ENCODE measurements at regions not wholly inside any gene's neighbourhood (a gene's known extent, or its start where the extent isn't known, plus 50 kb on each side); places are given as distances from the start of the nearest gene placed in this dataset.

DNA sequence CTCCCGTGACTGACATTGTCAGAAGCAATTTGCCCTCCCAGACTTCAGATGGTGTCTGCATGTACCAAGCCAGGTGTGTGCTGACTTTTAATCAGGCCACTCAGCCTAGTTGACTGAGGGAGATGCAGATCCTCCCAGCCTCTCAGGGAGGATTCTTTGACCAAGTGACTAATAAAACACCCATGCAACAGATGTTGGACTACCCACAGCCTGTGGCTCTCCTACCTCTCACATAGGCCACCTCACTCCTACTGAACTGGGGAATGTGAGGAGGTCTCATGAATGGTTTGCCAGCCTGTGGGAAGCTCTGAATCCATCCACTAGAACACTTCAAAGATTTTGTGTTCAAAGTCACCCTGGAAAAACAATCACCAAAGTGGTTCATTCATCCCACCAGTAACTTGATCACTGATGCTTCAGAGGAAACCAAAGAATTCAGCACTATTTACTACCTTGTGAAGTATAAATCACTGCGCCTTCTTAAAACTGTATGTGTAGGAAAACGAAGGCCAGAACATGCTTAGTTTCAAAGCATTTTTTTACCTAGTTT lies 80.1 kb downstream of the ESM1 start:
- Mint-ChIP-seq H3K27ac (peak overlapping the region in 1 of 7 donors; percentile 64), H3K27me3 (ENCODE audit: low read depth in 3 of 3) (peaks cover 6 to 18% (median 10%) of the 10 kb centered on the region in 3 donors), H3K4me1 (peaks cover 25% of the 10 kb centered on the region), H3K36me3 (no peaks in the 10 kb centered on the region), H3K4me3 (no peak overlapping the region), H3K9me3 (no peaks in the 10 kb centered on the region)
- Histone ChIP-seq H3K79me2 (ENCODE audit: insufficient read depth, low read length) (no peaks in the 10 kb centered on the region), H3K27me3 (ENCODE audit: control insufficient read depth in 2 of 2, insufficient read depth in 2 of 2, low read length in 2 of 2) (no peaks in the 10 kb centered on the region), H4K20me1 (ENCODE audit: insufficient read depth, low read length) (no peaks in the 10 kb centered on the region), H3K9ac (ENCODE audit: insufficient read depth, low read length, poor library complexity, severe bottlenecking) (no peak overlapping the region), H3K4me2 (replicated peaks; ENCODE audit: extremely low read depth, low read length, poor library complexity, severe bottlenecking) (no peak overlapping the region), H3K4me3 (replicated peaks in 1 of 3; ENCODE audit: low read depth in 2 of 3, low read length in 3 of 3) (no peak overlapping the region), H2AFZ (ENCODE audit: insufficient read depth, low read depth, low read length, poor library complexity, severe bottlenecking) (no peak overlapping the region), H3K36me3 (replicated peaks in 1 of 2; ENCODE audit: control insufficient read depth in 1 of 2, insufficient read depth in 2 of 2, low read length in 2 of 2) (no peaks in the 10 kb centered on the region), H3K9me3 (replicated peaks in 1 of 2; ENCODE audit: control insufficient read depth in 1 of 2, insufficient read depth in 1 of 2, low read length in 2 of 2) (no peaks in the 10 kb centered on the region), H3K27ac (ENCODE audit: low read depth in 1 of 2, low read length in 2 of 2) (no peak overlapping the region), H3K4me1 (ENCODE audit: control insufficient read depth in 1 of 2, insufficient read depth in 2 of 2, low read length in 2 of 2) (peaks cover 10 to 12% of the 10 kb centered on the region in 2 donors)
- DNase-seq, result no peak
- intact Hi-C loops (cut with micrococcal nuclease), result no loop called here
- 86% methylated on average over 1 of the region's 3 CpGs for WGBS (ENCODE audit: insufficient coverage)
- TF ChIP-seq, protein P1, sequence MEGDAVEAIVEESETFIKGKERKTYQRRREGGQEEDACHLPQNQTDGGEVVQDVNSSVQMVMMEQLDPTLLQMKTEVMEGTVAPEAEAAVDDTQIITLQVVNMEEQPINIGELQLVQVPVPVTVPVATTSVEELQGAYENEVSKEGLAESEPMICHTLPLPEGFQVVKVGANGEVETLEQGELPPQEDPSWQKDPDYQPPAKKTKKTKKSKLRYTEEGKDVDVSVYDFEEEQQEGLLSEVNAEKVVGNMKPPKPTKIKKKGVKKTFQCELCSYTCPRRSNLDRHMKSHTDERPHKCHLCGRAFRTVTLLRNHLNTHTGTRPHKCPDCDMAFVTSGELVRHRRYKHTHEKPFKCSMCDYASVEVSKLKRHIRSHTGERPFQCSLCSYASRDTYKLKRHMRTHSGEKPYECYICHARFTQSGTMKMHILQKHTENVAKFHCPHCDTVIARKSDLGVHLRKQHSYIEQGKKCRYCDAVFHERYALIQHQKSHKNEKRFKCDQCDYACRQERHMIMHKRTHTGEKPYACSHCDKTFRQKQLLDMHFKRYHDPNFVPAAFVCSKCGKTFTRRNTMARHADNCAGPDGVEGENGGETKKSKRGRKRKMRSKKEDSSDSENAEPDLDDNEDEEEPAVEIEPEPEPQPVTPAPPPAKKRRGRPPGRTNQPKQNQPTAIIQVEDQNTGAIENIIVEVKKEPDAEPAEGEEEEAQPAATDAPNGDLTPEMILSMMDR (IDR thresholded peaks at IDR 0.05), result no peak

DNA sequence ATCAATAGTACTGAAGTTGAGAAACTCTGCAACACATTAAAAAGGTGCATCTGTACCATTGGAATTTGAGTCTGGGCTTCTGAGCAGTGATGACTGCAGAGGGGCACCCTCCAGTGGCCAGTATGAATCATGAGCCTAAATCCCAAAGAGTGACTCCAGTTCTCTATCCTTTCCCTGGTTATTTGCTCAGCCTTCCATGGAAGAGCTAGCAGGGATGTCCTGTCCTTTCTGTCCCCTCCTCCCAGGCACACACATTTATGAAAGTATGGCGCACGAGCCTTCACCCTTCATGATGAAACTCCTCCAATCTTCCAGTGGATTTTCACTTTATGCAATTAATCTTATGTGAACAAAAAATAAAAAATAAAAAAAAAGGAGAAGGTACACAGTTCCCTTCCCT lies 81.0 kb downstream of the ESM1 start:
- no peaks in the 10 kb centered on the region for H3K36me3 ChIP-seq (replicated peaks in 1 of 2; ENCODE audit: control insufficient read depth in 1 of 2, insufficient read depth in 2 of 2, low read length in 2 of 2)
- H3K27ac ChIP-seq (ENCODE audit: low read depth in 1 of 2, low read length in 2 of 2), result no peak overlapping the region
- H3K9ac ChIP-seq (ENCODE audit: insufficient read depth, low read length, poor library complexity, severe bottlenecking), result no peak overlapping the region
- no peaks in the 10 kb centered on the region for H3K9me3 Mint-ChIP-seq
- TF ChIP-seq, protein P1 (IDR thresholded peaks at IDR 0.05), result no peak
- H3K27ac Mint-ChIP-seq, result no peak overlapping the region
- intact Hi-C loops (cut with micrococcal nuclease), result no loop called here
- H4K20me1 ChIP-seq (ENCODE audit: insufficient read depth, low read length), result no peaks in the 10 kb centered on the region
- H3K4me1 ChIP-seq (ENCODE audit: control insufficient read depth in 1 of 2, insufficient read depth in 2 of 2, low read length in 2 of 2), result peaks cover 10 to 12% of the 10 kb centered on the region in 2 donors
- no peak overlapping the region for H3K4me3 ChIP-seq (replicated peaks in 1 of 3; ENCODE audit: low read depth in 2 of 3, low read length in 3 of 3)
- H3K27me3 Mint-ChIP-seq (ENCODE audit: low read depth in 3 of 3), result peaks cover 6 to 18% (median 9%) of the 10 kb centered on the region in 3 donors
- H3K27me3 ChIP-seq (ENCODE audit: control insufficient read depth in 2 of 2, insufficient read depth in 2 of 2, low read length in 2 of 2), result no peaks in the 10 kb centered on the region
- H3K4me3 Mint-ChIP-seq, result no peak overlapping the region
- H3K36me3 Mint-ChIP-seq, result no peaks in the 10 kb centered on the region
- peaks cover 27% of the 10 kb centered on the region for H3K4me1 Mint-ChIP-seq
- H3K79me2 ChIP-seq (ENCODE audit: insufficient read depth, low read length), result no peaks in the 10 kb centered on the region
- WGBS (ENCODE audit: insufficient coverage), result no CpG with 5 or more reads among the region's 2 CpGs
- DNase-seq, result no peak
- H3K9me3 ChIP-seq (replicated peaks in 1 of 2; ENCODE audit: control insufficient read depth in 1 of 2, insufficient read depth in 1 of 2, low read length in 2 of 2), result no peaks in the 10 kb centered on the region
- no peak overlapping the region for H2AFZ ChIP-seq (ENCODE audit: insufficient read depth, low read depth, low read length, poor library complexity, severe bottlenecking)
- H3K4me2 ChIP-seq (replicated peaks; ENCODE audit: extremely low read depth, low read length, poor library complexity, severe bottlenecking), result no peak overlapping the region
